ENCODE measurements at regions not wholly inside any gene's neighbourhood (a gene's known extent, or its start where the extent isn't known, plus 50 kb on each side); places are given as distances from the start of the nearest gene placed in this dataset.
"Not testable (repeated sequence)": the region's sequence is repeated elsewhere in the genome, so short reads cannot be mapped to it uniquely, and the experiment has no call there.

DNA sequence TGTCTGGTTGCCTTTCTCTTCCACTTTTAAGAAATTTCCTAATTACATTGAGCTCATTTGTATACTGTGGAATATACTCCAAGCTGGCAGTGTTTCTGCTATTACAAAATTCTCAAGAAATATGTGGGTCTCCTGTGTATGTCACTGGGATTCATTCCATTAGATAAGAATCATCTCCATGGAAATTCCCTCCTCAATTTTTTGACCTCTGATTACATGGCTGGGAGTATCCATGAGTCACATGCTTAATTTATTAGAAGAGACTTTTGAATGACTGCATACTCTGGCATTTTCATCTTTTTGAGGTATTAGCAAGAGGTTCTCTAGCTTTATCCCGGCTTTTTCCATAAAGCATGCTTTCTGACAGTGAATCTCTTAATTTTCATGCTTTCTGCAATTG is 665.5 kb upstream of the CNTNAP5 start:
- DNase-seq (ENCODE audit: low read depth) = peak; percentile 46

DNA sequence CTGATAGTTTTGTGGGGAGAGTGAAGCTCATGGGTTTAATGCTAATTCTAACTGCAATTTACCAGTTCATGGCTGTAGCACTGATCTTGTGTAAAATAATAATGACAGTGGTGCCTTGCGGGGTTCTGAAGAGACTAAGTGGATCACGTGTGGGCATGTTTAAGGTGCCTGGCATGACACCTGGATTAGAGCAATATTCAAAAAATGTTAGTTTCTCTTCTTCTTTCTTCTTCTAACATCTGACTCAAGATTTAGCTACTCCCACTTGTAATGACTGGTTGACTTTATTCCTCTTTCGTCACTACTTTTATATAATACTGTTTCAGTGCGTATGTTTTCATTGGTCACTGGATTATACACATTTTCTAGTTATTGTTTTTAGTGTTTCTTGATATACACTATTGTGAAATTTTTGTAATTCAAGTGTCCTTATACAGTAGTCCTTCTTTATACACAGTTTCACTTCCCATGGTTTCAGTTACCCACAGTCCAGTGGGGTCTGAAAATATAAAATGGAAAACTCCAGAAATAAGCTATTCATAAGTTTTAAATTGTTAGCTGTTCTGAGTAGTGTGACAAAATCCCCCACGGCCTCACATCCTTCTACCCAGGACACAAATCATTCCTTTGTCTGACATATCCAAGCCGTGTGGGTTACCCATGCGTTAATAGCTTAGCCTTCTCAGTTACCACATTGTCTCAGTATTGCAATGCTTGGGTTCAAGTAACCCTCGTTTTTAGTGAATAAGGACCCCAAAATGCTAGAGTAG is 662.2 kb upstream of the CNTNAP5 start:
- no peak for DNase-seq (ENCODE audit: low read depth)

DNA sequence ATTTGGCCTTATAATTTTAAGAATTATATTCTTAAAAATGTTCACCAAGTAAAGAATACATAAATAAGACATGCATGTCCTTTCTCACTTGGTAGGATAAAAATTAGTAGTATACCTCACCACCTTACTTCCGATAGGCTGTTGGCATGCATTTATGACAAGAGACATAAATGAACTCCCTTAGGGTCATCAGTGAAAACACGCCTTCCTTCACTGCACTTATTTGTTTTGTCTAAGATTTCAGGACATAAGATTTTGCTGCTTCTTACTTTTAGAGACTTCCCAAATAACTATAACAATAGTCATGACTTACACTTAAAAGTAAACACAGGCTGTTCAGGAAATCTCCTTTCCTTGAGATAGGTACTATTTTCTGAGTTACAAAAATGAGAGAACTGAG is 661.3 kb upstream of the CNTNAP5 start:
- DNase-seq (ENCODE audit: low read depth) = no peak

DNA sequence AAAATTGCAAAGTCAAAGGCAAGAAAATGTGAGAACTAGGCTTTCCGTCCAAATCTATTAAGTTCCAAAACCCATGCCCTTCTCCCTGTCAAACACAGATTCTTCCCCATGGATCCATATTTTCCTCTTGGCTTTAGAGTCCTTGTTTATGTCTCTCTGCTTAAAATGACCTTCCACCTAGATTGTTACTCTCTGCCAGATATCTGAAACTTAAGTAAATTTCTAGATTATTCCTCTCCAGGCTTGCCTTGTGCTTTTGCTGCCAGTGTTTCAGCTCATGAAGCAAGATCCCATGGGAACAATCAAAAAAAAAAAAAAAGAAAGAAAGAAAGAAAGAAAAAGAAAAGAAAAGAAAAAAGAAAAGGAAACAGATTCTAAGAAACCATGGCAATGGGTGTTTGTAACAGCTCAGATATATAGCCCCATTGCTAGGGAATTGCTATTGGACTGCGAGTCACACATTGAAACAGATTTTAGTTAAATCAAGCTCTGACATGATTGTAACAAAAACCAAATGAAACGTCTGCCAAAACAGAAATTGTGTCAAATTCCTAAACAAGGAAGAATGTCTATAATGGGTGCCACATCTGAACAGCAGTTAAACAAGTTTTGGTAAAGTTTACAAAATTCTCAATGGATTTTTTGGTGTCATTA is 660.7 kb upstream of the CNTNAP5 start:
- DNase-seq (ENCODE audit: low read depth) = no peak

DNA sequence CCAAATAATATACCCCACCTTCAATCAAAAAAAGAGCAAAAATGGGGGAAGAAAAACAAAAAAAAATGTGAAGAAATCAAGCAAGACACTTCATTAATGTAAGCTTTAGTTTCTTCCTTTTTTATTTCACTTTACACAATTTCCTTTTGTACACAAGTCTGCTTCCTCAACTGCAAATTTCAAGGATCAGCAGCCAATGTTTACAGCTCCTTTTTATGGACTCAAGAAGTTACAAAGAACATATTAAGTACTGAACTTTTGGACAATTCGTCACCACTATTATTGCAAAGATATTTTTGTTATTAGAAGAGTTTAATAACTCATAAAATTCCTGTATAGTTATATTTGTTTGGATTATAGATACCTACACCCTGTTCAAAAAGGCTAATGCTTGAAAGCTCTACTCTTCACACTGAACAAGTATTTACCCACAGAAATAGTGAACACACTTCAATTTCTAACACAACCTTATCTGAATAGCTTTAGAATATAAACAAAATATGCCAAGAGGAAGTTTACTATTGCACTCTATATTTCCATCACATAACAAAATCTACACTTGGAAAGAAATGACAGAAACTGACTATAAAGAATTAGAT is 658.7 kb upstream of the CNTNAP5 start:
- DNase-seq (ENCODE audit: low read depth) = no peak

DNA sequence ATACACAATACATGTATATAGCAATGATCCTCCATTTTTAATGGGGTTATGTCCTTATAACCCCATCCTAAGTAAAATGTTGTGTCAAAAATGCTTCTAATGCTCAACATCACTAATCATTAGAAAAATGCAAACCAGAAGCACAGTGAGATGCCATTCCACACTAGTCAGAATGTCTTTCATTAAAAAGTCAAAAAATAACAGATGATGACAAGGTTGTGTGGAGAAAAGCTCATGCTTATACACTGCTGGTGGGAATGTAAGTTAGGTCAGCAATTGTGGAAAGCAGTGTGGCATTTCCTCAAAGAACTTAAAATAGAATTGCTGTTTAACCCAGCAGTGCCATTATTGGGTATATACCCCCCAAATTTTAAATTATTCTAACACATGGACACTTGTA is 654.9 kb upstream of the CNTNAP5 start:
- DNase-seq (ENCODE audit: low read depth) = no peak

DNA sequence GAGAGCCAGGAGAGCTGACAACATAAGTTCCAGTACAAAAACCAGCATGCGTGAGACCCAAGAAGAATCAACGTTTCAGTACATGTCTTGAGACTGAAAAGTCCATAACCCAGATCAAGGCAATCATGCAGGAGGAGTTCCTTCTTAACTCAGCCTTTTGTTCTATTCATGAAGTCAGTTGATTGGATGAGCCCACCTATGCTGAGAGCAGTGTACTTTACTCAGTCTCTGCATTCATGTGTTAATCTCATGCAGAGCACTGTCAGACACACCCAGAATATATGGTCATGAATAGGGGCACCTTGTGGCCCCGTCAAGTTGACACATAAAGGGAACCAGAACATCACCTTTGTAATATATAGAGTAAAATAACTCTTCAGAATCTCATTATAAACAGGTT is 653.6 kb upstream of the CNTNAP5 start:
- DNase-seq (ENCODE audit: low read depth) = no peak

DNA sequence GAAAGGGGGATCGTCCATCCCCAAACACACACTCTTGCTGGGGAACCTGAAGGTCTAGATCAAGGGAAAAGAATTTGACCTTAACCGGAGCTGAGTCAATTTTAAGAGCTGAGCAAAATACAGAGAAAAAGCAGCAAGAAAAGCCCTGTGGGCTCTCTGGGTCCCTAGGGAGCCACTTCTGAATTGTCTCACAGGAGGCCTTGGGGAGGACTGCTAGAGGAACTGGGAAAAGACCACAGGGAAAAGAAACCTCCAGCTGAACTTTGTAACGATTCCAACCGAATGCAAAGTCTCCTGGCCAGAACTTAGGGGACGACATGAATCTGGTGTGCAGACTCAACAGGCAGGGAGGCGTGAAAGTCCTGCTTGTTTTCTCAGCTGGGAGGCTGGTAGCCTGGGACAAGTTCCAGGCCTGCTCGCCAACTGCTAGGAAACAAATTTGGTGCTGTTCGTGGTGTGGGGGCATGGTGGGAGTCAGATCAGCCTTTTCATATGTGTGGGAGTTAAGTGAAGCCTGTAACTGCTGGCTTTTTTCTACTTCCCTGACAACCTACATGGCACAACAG is 644.6 kb upstream of the CNTNAP5 start:
- no peak for DNase-seq (ENCODE audit: low read depth)

DNA sequence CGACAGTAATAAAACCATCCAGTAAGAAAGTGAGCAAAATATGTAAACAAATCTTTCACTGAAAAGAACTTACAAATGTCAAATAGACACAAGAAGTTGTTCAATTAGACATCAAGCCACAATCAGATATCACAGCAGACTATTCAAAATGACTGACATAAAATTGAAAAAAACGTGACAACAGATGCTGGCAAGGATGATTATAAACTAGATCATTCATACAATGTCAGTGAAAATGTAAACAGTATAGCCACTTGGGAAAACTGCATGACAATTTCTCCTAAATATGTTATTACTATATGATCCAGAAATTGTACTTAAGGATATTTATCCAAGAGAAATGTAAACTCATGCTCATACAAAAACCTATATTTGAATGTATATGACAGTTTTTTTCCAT is 609.4 kb upstream of the CNTNAP5 start:
- DNase-seq (ENCODE audit: low read depth) = no peak

DNA sequence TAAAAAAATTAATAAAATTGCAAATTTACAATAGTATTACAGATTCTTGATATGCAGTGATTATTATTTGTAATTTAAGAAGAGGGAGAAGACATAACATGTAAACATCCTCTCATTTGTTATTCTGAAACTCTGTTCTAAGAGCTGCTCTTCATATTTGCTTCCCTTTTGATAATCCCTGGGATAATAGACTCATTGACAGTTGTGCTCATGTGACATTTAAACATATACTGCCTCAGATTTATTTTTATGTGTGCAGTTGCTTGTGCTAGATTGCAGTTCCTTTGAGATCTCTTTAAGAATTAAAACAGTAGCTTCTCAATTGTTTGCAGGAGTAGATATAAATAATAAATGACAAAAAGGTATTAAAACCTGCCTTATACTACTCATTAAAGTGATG is 605.1 kb upstream of the CNTNAP5 start:
- DNase-seq (ENCODE audit: low read depth) = no peak

DNA sequence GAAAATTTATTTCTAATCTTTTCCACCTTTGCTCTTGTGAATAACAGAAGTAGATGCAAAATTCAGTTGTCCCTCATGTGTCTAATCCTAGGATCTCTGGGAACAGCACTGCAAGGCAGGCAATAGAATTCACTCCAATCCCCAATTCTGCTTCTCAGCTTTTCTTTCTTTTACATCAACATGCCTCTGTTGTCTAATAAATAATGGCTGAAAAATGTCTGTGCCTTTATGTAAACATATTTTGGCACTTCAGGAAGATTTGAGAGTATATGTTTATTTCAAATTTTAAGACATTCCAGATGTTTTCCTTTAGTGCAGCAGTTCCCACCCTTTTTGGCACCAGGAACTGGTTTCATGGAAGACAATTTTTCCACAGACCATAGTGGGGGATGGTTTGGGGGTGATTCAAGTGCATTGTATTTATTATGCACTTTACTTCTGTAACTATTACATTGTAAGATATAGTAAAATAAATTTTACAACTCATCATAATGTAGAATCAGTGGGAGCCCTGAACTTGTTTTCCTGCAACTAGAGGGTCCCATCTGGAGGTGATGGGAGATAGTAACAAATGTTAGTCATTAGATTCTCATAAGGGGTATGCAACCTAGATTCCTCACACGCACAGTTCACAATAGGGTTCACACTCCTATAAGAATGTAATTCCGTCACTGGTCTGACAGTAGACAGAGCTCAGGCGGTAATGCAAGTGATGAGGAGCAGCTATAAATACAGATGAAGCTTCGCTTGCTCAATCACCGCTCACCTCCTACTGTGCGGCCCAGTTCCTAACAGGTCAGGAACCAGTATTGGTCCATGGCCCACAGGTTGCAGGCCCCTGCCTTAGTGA is 590.3 kb upstream of the CNTNAP5 start:
- DNase-seq (ENCODE audit: low read depth) = no peak

DNA sequence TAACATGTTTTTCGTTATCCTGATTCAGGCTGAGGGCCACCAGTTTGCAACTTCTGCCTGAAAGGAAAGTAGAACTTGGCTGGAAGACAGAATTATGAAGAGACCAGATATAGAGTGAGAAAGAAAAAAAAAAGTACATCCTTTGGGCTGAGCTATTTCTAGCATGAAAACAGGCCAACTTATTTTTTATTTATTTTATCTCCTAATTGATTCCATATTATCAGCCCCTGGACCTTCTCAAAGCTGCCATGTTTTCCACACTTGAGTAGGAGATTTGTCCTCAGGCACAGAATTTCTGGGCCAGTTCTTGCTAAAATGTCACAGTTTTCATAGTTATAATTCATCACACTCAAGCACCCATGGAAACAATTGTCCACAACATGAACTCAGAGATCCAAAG is 586.8 kb upstream of the CNTNAP5 start:
- DNase-seq (ENCODE audit: low read depth) = no peak

DNA sequence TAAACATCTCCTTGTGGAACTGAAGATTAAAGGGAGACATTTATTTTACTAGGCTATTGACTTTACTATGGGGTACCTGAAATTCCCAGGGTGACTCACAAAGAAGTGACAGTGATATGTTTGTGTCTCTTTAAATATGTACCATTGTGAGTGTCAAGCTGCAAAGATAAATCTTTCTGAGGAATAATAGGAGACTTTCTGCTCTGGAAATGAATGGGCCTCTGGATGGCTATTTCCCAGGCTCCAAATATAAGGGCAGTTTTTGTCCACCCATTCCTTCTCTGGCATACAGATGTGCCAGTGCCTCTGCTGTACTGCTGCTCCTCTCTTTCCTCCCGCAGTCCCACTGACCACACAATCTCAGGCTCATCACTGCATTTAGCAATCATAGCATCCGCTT is 586.4 kb upstream of the CNTNAP5 start:
- DNase-seq (ENCODE audit: low read depth) = no peak

DNA sequence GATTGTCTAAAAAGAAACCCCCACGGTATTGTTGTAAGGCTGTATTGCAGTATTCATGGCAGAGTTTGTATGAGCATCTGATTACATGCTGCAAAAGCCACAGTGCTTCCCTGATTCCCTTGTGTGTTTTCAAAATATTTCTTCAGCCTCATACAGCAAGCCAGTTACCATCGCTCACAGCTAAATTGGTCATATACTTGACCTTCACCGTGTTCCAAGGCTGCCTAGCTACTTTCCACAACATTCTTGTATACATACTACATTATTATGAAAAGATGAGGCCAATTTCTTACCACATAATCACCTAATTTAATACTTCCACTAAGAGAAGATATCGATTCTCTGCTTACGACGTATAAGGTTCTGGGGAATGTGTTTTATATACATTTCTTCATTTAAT is 576.3 kb upstream of the CNTNAP5 start:
- DNase-seq (ENCODE audit: low read depth) = no peak

DNA sequence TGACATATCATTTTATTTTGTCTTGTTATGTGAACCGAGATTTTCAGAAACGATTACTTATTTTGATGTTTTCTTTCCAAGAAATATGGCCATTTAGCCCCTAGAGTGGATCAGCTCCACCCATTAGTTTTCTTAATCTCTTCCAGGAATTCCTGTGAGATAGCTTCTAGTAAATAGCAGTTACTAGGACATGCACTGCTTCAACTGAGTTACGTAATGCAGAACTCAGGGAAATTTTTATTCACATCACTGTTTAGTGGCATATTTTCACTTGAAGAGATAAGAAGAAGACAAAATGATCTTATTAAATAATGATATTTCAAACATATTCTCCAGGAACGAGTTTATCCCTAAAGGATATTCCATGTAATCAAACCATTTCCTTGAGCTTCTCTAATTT is 573.5 kb upstream of the CNTNAP5 start:
- no peak for DNase-seq (ENCODE audit: low read depth)

DNA sequence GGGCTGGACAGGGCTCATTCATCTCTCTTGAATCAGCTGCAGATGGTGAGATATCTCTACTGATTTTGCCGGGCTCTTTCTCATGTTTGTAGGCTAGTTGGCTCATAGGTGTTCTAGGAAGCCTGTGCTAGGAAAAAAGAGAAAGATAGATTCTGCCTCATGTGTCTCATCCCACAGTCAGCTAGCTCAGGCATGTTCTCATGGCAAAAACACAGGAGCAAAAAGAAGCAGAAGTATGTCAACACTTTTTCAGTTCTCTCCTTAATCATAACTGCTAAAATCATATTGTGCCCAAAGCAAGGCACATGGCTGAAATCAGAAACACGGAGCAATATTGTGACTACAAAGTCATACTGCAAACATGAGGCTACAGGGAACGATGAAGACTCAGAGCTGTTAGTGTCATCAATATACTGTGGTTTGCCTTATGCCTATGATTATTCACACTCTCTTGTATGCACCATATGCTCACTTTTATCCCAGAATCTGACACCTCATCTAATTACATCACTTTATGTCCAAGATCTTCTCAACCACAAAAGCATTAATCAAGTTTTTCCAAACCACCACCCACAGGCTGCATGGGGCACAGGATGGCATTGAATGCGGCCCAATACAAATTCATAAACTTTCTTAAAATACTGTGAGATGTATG is 571.9 kb upstream of the CNTNAP5 start:
- DNase-seq (ENCODE audit: low read depth) = no peak

DNA sequence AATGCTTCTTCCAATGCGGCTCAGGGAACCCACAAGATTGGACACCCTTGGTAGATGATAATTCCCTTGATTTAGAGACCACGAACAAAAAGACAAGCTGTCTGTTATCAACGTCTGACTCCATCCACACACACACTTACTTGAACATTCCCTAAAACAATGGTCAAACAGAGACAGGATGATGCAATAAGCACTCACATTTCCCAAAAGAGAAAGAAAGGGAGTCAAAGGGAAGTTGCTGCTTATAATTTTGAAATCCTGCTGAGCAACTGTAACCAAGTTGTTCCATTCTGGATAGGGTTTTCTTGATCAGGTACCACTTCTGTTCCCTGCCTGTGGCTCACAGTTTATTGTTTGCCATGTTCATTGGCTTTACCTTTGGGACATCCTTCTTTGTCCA is 571.3 kb upstream of the CNTNAP5 start:
- DNase-seq (ENCODE audit: low read depth) = no peak

DNA sequence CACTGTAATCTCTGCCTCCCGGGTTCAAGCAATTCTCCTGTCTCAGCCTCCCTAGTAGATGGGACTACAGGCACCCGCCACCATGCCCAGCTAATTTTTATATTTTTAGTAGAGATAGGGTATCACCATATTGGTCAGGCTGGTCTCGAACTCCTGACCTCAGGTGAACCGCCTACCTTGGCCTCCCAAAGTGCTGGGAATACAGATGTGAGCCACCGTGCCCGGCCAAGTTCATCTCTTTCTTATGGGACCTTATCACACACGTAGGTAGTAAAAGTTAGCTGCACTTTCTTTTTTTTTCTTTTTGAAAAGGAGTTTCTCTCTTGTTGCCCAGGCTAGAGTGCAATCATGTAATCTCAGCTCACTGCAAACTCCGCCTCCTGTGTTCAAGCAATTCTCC is 569.9 kb upstream of the CNTNAP5 start:
- DNase-seq (ENCODE audit: low read depth) = not testable (repeated sequence)

DNA sequence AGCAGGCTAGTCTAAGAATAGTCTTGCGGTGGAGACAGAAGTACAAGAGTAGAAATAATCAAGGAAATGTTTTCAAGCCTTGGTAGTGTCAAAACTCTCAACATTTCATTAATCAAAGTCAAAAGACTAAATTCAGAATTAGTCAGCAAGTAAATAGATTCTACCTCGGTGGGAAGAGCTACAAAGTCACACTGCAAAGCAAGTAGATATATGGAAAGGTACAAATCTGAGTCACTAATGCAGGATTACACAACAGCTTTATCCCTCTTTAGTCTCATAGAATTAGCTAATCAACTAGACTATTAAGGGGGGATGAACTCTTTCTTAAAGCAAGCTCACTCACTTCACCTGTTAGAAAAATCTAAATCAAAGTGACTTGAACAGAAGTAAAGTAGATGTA is 568.7 kb upstream of the CNTNAP5 start:
- no peak for DNase-seq (ENCODE audit: low read depth)

DNA sequence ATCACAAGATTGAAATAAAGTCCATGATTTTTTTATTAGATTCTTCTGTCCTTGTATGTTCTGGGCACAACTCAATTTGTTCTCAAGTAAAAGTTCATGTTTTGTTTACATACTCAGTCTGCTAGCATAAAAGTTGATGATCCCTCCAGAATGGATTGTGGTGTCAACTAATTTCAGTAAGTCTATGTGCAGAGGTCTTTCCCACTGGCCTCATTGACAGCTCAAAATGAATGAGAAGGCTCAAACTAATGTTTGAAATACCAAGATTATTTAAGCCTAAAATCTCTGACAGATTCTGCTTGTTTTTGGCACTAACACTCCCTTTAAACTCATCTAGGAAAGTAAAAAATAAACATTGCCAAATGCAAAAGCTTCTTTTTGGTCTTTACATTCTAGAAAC is 561.2 kb upstream of the CNTNAP5 start:
- DNase-seq (ENCODE audit: low read depth) = no peak

DNA sequence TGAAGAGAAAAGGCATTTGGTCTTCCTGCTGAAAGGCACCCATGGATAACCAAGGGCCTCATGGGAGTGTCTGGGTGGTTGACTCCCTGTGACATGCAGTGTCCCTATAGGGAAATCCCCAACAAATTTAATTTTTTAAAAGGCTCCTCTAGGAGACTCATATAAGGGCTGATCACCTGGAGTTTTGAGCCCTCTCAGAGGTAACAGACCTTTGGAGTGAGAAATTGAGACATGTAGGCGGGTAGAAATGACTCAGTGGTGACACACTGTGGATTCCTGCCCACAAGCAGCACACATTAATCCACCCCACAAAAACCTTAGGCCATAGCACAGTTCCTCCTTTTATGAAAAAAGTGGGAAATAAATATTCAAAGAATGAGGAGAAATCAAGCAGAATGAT is 557.0 kb upstream of the CNTNAP5 start:
- no peak for DNase-seq (ENCODE audit: low read depth)

DNA sequence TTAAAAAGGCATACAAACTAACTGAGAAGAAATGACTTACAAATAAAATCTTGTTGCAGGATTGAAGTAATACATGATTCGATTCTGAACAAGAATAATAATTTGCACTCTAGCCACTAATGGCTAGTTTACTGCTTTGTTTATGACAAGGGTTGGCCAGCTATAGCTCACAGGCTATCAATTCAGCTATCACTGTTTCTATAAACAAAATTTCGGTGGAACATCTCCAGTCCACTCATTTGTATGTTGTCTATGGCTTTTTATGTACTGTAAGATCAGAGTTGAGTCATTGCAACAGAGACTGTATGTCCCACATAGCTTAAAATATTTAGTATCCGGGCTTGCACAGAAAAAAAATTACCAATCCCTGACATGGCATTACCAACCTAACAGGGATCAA is 543.7 kb upstream of the CNTNAP5 start:
- no peak for DNase-seq (ENCODE audit: low read depth)

All from HS-5 (cell line).